Tibial artery (tissue), 4 donors: ENCODE measurements at regions not wholly inside any gene's neighbourhood (a gene's known extent, or its start where the extent isn't known, plus 50 kb on each side); places are given as distances from the start of the nearest gene placed in this dataset.

Source experiments
- DNase-seq, 2 donors: peaks; one replicate each; pipeline ENCODE4 v3.0.0-alpha.2; 2019
- H3K27ac ChIP-seq, 2 donors: fragments of 200-600 bp; sonication (generic) in 1 of 2; 1 replicate in 1 of 2; 2 replicates in 1 of 2; pipeline ENCODE4 v1.5.1; 2018 to 2019; ENCODE audit warnings: mild to moderate bottlenecking in 1 of 2
- H3K27me3 ChIP-seq, 2 donors: fragments of 200-600 bp; sonication (generic) in 1 of 2; one replicate each; pipeline versions ENCODE4 v1.5.1 to v1.6.0; 2016 to 2019
- H3K36me3 ChIP-seq, 3 donors: fragments of 200-600 bp; sonication (generic) in 2 of 3; one replicate each; pipeline ENCODE4 v1.5.1; 2016 to 2019; ENCODE audit warnings: mild to moderate bottlenecking in 2 of 3
- H3K4me1 ChIP-seq, 4 donors: fragments of 200-600 bp; sonication (generic) in 2 of 4; 1 replicate in 3 of 4; 2 replicates in 1 of 4; pipeline ENCODE4 v1.5.1; 2016 to 2019
- H3K4me3 ChIP-seq, 2 donors: fragments of 200-600 bp; sonication (generic) in 1 of 2; 1 replicate in 1 of 2; 2 replicates in 1 of 2; pipeline ENCODE4 v1.5.1; 2018 to 2019; ENCODE audit warnings: mild to moderate bottlenecking in 2 of 2
- H3K9me3 ChIP-seq, 3 donors: fragments of 200-600 bp; sonication (generic) in 1 of 3; one replicate each; pipeline ENCODE4 v1.5.1; 2016 to 2019
- CTCF ChIP-seq, 2 experiments: fragments of 200-600 bp in 1 of 2; fragments of 450-650 bp in 1 of 2; IDR thresholded peaks; one replicate each; pipeline ENCODE4 v1.5.1; 2017 to 2019; ENCODE audit warnings: antibody characterized with exemption in 2 of 2, mild to moderate bottlenecking in 1 of 2, moderate library complexity in 1 of 2
- intact Hi-C: fragments of 100-400 bp; cut with DNase I; formaldehyde crosslinking; loops from one replicate; pipeline ENCODE4 v1.15.0; 2023; ENCODE audit warnings: low total_unique reads

GRCh38 chr6:14819840-14820420 lies 425.9 kb upstream of the JARID2 start:
- H3K4me1 ChIP-seq, result no peaks in the 10 kb centered on the region
- H3K4me3 ChIP-seq, result no peak overlapping the region
- TF ChIP-seq CTCF (IDR thresholded peaks at IDR 0.05), result no peak

GRCh38 chr6:14822012-14822553 lies 423.8 kb upstream of the JARID2 start:
- Histone ChIP-seq H3K27ac (no peak overlapping the region), H3K9me3 (no peaks in the 10 kb centered on the region), H3K4me3 (no peak overlapping the region), H3K36me3 (no peaks in the 10 kb centered on the region), H3K27me3 (peaks cover 0 to 5% of the 10 kb centered on the region in 2 donors), H3K4me1 (no peaks in the 10 kb centered on the region)
- intact Hi-C loops, result no loop called here
- TF ChIP-seq CTCF (IDR thresholded peaks at IDR 0.05), result no peak
- DNase-seq, result no peak

More at GRCh38 chr6:14819840-14820420, 425.9 kb upstream of the JARID2 start:
- intact Hi-C loops, result no loop called here
- no peak for DNase-seq
- no peaks in the 10 kb centered on the region for H3K36me3 ChIP-seq
- no peak overlapping the region for H3K27ac ChIP-seq
- peaks cover 0 to 5% of the 10 kb centered on the region in 2 donors for H3K27me3 ChIP-seq
- no peaks in the 10 kb centered on the region for H3K9me3 ChIP-seq

GRCh38 chr6:14822679-14823078 lies 423.2 kb upstream of the JARID2 start:
- no peak for TF ChIP-seq CTCF (IDR thresholded peaks at IDR 0.05)
- peaks cover 0 to 5% of the 10 kb centered on the region in 2 donors for H3K27me3 ChIP-seq
- intact Hi-C loops, result no loop called here

GRCh38 chr6:14824060-14824459 lies 421.8 kb upstream of the JARID2 start:
- H3K4me3 ChIP-seq, result no peak overlapping the region
- H3K9me3 ChIP-seq, result no peaks in the 10 kb centered on the region
- intact Hi-C loops, result no loop called here
- H3K27me3 ChIP-seq, result peaks cover 0 to 8% of the 10 kb centered on the region in 2 donors
- DNase-seq, result no peak
- H3K36me3 ChIP-seq, result no peaks in the 10 kb centered on the region
- no peak for TF ChIP-seq CTCF (IDR thresholded peaks at IDR 0.05)
- H3K27ac ChIP-seq, result no peak overlapping the region
- H3K4me1 ChIP-seq, result no peaks in the 10 kb centered on the region

More at GRCh38 chr6:14822679-14823078, 423.2 kb upstream of the JARID2 start:
- Histone ChIP-seq H3K9me3 (no peaks in the 10 kb centered on the region), H3K4me3 (no peak overlapping the region), H3K4me1 (no peaks in the 10 kb centered on the region), H3K27ac (no peak overlapping the region), H3K36me3 (no peaks in the 10 kb centered on the region)
- DNase-seq, result no peak

GRCh38 chr6:14824484-14825275 lies 421.2 kb upstream of the JARID2 start:
- intact Hi-C loops, result no loop called here
- no peak for TF ChIP-seq CTCF (IDR thresholded peaks at IDR 0.05)
- Histone ChIP-seq H3K27ac (no peak overlapping the region), H3K4me3 (no peak overlapping the region), H3K4me1 (no peaks in the 10 kb centered on the region), H3K9me3 (no peaks in the 10 kb centered on the region), H3K36me3 (no peaks in the 10 kb centered on the region), H3K27me3 (peaks cover 0 to 8% of the 10 kb centered on the region in 2 donors)
- no peak for DNase-seq
